ENCODE measurements at regions not wholly inside any gene's neighbourhood (a gene's known extent, or its start where the extent isn't known, plus 50 kb on each side); places are given as distances from the start of the nearest gene placed in this dataset.

DNA sequence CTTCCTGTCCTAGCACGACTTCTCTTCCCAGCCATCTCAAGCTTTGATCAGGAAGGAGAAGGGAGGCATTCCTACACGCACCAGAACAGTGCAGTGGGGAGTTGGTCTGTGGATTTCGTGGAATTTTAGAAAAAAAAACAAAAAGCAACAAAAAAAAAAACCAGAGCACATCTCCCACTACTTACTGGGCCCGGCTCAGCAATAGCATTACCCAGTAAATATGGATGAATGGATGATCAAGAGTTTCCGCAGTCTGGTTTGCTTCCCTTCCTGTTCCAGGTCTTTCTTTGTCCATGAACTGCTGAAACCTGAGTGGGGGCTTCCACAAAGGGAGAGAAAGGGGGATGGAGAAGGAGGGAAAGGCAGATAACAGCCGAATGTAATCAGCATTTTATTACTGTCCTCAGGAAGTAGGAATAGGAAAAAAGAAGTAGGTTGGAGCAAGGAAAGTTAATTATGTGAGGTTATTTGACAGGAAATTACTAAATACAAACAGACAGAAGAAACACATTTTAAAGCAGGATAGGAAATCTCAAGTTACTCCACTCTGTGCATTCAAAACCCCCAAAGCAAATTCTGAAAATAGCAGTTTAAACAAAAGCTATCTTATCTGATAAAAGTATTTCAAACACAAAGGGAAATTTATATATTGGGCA is 349.0 kb downstream of the PRL start:
- H3K9ac ChIP-seq (ENCODE audit: low read depth, low read length) = 0 out of 2 replicates have a peak overlapping the region, but pooled peaks have one; percentile 18
- no peak overlapping the region for H3K27ac ChIP-seq (ENCODE audit: low read depth, low read length)

DNA sequence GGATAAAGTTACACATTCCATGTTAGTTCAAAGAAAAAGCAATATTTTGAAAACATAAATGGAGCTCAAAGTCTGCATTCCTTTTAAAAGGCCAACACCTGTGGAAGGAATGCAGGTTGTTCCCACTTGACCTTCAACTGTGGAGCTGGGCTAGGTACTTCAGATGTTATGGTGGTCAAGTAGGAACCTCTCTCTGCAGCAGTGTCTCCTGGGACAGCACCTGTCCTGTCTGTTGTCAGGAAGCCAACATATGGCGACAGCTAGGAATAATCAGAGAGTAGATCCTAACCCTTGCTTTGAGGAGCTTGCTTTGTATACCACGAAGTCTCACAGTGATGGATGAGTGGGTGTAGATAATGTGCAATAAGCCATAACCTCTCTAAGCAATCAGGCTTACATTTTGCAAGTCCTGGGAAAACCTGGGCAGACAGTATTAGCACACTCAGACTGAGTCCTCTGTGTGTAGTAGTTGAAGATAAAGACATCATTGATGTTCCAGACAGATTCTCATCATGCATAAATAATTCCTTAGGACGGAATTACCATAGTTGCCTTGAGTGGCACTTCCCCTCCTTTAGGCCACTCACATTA is 347.5 kb downstream of the PRL start:
- no peak overlapping the region for H3K27ac ChIP-seq (ENCODE audit: low read depth, low read length)
- WGBS = 98% methylated on average over 3 of the region's 3 CpGs

More for the DNA sequence above, 349.0 kb downstream of the PRL start:
- H3K27me3 ChIP-seq (ENCODE audit: insufficient read depth, low read length) = no peaks in the 10 kb centered on the region
- H3K36me3 ChIP-seq (ENCODE audit: insufficient read depth, low read length) = no peaks in the 10 kb centered on the region
- H3K9me3 ChIP-seq (ENCODE audit: insufficient read depth, low read depth, low read length) = no peaks in the 10 kb centered on the region
- H3K4me1 ChIP-seq (ENCODE audit: insufficient read depth, low read length) = peaks cover 36% of the 10 kb centered on the region
- WGBS = 76% methylated on average over 4 of the region's 6 CpGs
- H3K4me3 ChIP-seq (ENCODE audit: low read length) = no peak overlapping the region

DNA sequence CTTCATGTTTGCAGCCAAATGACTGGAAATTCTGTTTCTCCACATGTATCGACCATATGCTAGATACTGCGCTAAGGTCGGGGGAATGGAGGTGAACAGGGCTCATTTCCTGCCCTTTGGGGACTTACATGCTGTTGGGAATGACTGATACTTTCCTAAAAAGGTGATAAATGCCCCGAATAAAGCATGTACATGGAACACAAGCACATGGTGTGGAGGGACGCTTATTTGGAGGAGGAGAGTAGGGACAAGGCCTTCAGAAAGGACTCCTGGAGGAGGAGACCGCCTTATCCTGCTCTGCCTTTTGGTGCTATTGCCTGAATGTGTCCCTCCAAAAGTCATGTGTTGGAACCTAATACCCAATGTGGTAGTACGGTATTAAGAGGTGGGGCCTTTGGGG is 344.5 kb downstream of the PRL start:
- no peak overlapping the region for H3K27ac ChIP-seq (ENCODE audit: low read depth, low read length)
- no peak overlapping the region for H3K4me3 ChIP-seq (ENCODE audit: low read length)
- no peaks in the 10 kb centered on the region for H3K27me3 ChIP-seq (ENCODE audit: insufficient read depth, low read length)
- H3K9ac ChIP-seq (ENCODE audit: low read depth, low read length) = no peak overlapping the region
- peaks cover 47% of the 10 kb centered on the region for H3K4me1 ChIP-seq (ENCODE audit: insufficient read depth, low read length)
- no peaks in the 10 kb centered on the region for H3K9me3 ChIP-seq (ENCODE audit: insufficient read depth, low read depth, low read length)
- H3K36me3 ChIP-seq (ENCODE audit: insufficient read depth, low read length) = no peaks in the 10 kb centered on the region
- WGBS = 94% methylated on average over 7 of the region's 7 CpGs

More for the DNA sequence above, 347.5 kb downstream of the PRL start:
- H3K4me1 ChIP-seq (ENCODE audit: insufficient read depth, low read length) = peaks cover 47% of the 10 kb centered on the region
- H3K27me3 ChIP-seq (ENCODE audit: insufficient read depth, low read length) = no peaks in the 10 kb centered on the region
- no peak overlapping the region for H3K9ac ChIP-seq (ENCODE audit: low read depth, low read length)
- no peak overlapping the region for H3K4me3 ChIP-seq (ENCODE audit: low read length)
- H3K36me3 ChIP-seq (ENCODE audit: insufficient read depth, low read length) = no peaks in the 10 kb centered on the region
- no peaks in the 10 kb centered on the region for H3K9me3 ChIP-seq (ENCODE audit: insufficient read depth, low read depth, low read length)

DNA sequence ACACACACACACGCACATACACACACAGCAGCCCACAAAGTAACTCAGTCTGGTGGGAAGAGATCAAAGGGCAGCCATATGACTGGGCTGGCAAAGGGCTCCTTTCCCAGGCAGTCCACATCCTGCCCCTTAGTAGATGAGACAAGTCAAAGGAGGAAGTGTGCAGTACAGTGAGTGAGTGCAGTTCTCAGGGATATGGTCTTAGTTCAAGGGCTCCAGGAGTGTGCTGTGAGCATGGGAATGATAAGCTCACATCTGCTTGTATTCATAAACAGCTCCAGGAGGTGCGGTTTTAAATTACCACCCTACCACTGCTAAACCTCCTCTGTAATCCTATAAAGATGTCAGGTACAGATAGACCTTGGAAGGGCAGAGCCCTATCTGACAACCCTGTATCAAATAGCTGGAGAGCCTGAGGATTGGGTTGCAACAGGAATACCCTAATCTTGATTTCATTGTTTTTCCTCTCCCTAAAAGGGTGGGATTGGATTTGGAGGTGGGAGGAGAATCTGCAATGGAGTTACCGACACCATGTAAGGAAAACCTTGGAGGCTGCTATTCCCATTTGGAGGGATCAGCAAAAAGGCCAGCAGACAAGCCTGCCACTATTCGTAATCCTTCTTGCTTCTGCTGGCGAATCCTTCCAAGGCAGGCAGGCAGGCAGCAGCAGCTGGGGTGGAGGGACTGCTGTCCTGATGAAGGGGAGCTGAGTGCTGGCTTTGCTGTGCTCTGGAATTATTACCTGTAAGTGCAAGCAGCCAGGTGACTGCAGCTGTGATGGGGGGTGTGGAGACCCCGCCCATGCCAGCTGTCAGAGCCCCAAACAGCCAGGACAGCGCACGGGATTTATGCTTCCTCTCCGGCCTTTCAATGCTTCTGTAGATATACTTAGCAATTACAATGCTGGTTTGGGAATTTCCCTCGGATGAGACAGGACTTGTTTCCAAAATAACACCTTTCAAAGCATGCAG is 342.7 kb downstream of the PRL start:
- Histone ChIP-seq H3K4me3 (ENCODE audit: low read length) (no peak overlapping the region), H3K27me3 (ENCODE audit: insufficient read depth, low read length) (no peaks in the 10 kb centered on the region), H3K36me3 (ENCODE audit: insufficient read depth, low read length) (no peaks in the 10 kb centered on the region), H3K9ac (ENCODE audit: low read depth, low read length) (no peak overlapping the region), H3K27ac (ENCODE audit: low read depth, low read length) (no peak overlapping the region), H3K9me3 (ENCODE audit: insufficient read depth, low read depth, low read length) (no peaks in the 10 kb centered on the region), H3K4me1 (ENCODE audit: insufficient read depth, low read length) (peaks cover 30% of the 10 kb centered on the region)
- 80% methylated on average over 9 of the region's 10 CpGs for WGBS

DNA sequence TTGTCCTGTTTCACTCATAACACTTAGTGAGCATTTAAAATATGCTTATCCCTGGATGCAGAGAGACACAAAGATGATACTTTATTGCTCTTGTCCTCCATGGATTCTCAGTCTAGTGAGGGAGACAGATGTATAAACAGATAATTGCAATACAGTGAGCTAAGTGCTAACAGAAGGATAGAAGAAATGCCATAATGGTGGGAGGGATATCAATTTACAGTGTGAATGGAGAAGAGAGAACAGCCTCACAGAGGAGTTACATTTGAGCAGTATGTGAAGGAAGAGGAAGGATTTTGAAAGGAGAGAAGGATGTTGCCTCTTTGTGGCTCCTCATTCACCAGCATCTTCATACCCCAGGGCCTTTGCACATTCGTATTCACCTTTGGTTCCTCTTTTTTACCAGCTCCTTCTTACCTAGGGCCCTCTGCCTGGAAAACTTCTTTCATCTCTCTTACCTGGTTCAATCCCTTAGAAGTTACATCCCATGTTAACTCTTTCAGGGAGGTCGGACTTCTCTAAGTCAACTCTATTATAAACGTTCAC is 341.7 kb downstream of the PRL start:
- H3K36me3 ChIP-seq (ENCODE audit: insufficient read depth, low read length) = no peaks in the 10 kb centered on the region

DNA sequence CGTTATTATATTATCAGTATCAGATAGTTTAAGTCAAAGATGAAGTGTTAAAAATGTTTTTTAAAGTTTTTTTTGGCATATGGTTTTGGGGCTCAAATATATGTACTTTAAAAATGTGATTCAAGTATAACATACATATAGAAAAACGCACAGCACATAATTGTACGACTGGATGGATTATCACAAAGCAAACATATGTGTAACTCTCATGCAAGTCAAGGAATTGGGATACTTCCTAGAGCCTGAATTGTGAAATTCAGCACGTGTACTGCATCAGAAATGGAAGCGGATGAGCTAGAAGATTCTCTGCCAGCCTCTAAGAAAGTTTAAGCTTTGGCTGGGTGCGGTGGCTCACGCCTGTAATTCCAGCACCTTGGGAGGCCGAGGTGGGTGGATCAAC is 340.9 kb downstream of the PRL start:
- Histone ChIP-seq H3K27me3 (ENCODE audit: insufficient read depth, low read length) (no peaks in the 10 kb centered on the region), H3K27ac (ENCODE audit: low read depth, low read length) (no peak overlapping the region), H3K9me3 (ENCODE audit: insufficient read depth, low read depth, low read length) (no peaks in the 10 kb centered on the region), H3K4me3 (ENCODE audit: low read length) (no peak overlapping the region), H3K36me3 (ENCODE audit: insufficient read depth, low read length) (no peaks in the 10 kb centered on the region), H3K9ac (ENCODE audit: low read depth, low read length) (no peak overlapping the region), H3K4me1 (ENCODE audit: insufficient read depth, low read length) (peaks cover 19% of the 10 kb centered on the region)
- 97% methylated on average over 8 of the region's 8 CpGs for WGBS

More for the DNA sequence above, 341.7 kb downstream of the PRL start:
- no peak overlapping the region for H3K9ac ChIP-seq (ENCODE audit: low read depth, low read length)
- no peaks in the 10 kb centered on the region for H3K27me3 ChIP-seq (ENCODE audit: insufficient read depth, low read length)
- H3K4me3 ChIP-seq (ENCODE audit: low read length) = no peak overlapping the region
- no peak overlapping the region for H3K27ac ChIP-seq (ENCODE audit: low read depth, low read length)
- H3K4me1 ChIP-seq (ENCODE audit: insufficient read depth, low read length) = peaks cover 25% of the 10 kb centered on the region
- no peaks in the 10 kb centered on the region for H3K9me3 ChIP-seq (ENCODE audit: insufficient read depth, low read depth, low read length)
- WGBS = 91% methylated on average over 3 of the region's 3 CpGs

DNA sequence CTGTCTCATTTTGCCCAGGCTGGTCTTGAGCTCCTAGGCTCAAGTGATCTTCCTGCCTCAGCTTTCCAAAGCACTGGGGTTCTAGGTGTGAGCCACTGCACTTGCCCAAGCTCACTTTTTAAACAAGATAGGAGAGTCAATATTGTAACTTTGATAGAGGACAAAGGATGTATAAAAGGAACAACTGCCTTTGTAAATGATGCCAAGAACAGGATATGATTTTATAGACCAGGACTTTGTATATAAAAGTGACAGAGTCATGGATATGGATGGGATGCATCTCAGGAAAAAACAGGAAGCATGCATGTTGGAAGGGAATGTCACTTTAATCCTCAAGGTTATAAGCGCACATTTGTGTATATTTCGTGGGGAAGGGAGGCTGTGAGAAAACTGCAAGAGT is 338.4 kb downstream of the PRL start:
- WGBS = 96% methylated on average over 2 of the region's 2 CpGs
- H3K9ac ChIP-seq (ENCODE audit: low read depth, low read length) = no peak overlapping the region
- H3K4me1 ChIP-seq (ENCODE audit: insufficient read depth, low read length) = peaks cover 9% of the 10 kb centered on the region
- no peaks in the 10 kb centered on the region for H3K36me3 ChIP-seq (ENCODE audit: insufficient read depth, low read length)
- H3K27me3 ChIP-seq (ENCODE audit: insufficient read depth, low read length) = no peaks in the 10 kb centered on the region
- H3K4me3 ChIP-seq (ENCODE audit: low read length) = no peak overlapping the region
- no peaks in the 10 kb centered on the region for H3K9me3 ChIP-seq (ENCODE audit: insufficient read depth, low read depth, low read length)
- no peak overlapping the region for H3K27ac ChIP-seq (ENCODE audit: low read depth, low read length)

DNA sequence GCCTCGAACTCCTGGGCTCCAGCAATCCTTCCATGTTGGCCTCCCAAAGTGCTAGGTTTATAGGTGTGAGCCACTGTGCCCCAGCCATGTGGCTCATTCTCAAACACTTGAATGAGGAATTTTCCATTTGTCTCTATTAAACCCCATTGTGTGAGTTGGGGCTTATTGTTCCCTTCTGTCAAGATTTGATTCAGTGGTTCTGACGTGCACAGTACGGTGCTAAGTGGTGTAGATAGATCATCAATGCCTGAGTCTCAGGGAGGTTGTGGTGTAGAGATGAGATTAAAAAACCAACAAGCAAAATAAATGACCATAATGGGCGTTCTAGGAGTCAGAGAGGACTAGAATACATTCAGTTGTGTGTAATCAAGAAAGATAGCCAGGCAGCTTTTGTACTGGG is 335.6 kb downstream of the PRL start:
- WGBS = 100% methylated on average over 4 of the region's 4 CpGs
- Histone ChIP-seq H3K27me3 (ENCODE audit: insufficient read depth, low read length) (no peaks in the 10 kb centered on the region), H3K9ac (ENCODE audit: low read depth, low read length) (no peak overlapping the region), H3K9me3 (ENCODE audit: insufficient read depth, low read depth, low read length) (no peaks in the 10 kb centered on the region), H3K4me1 (ENCODE audit: insufficient read depth, low read length) (peaks cover 18% of the 10 kb centered on the region), H3K4me3 (ENCODE audit: low read length) (no peak overlapping the region), H3K27ac (ENCODE audit: low read depth, low read length) (no peak overlapping the region), H3K36me3 (ENCODE audit: insufficient read depth, low read length) (no peaks in the 10 kb centered on the region)

DNA sequence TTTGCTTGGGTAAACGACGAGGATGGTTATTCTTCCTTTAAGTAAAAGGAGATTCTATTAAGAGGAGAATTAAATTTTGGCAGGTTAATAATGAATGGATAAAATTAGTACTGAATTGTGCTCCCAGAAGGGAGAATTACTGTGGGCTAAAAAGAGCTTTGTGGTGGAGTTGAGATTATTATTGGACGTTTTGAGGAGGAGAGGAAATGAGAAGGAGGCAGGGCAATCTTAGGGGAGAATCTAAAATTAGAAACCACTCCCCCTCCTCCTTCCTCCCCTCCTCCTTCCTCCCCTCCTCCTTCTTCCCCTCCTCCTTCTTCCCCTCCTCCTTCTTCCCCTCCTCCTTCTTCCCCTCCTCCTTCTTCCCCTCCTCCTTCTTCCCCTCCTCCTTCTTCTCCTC is 331.8 kb downstream of the PRL start:
- no peak overlapping the region for H3K9ac ChIP-seq (ENCODE audit: low read depth, low read length)
- H3K4me3 ChIP-seq (ENCODE audit: low read length) = no peak overlapping the region
- peaks cover 29% of the 10 kb centered on the region for H3K4me1 ChIP-seq (ENCODE audit: insufficient read depth, low read length)
- H3K9me3 ChIP-seq (ENCODE audit: insufficient read depth, low read depth, low read length) = no peaks in the 10 kb centered on the region
- H3K27me3 ChIP-seq (ENCODE audit: insufficient read depth, low read length) = no peaks in the 10 kb centered on the region
- no peak overlapping the region for H3K27ac ChIP-seq (ENCODE audit: low read depth, low read length)
- WGBS = 64% methylated on average over 3 of the region's 3 CpGs
- H3K36me3 ChIP-seq (ENCODE audit: insufficient read depth, low read length) = no peaks in the 10 kb centered on the region

DNA sequence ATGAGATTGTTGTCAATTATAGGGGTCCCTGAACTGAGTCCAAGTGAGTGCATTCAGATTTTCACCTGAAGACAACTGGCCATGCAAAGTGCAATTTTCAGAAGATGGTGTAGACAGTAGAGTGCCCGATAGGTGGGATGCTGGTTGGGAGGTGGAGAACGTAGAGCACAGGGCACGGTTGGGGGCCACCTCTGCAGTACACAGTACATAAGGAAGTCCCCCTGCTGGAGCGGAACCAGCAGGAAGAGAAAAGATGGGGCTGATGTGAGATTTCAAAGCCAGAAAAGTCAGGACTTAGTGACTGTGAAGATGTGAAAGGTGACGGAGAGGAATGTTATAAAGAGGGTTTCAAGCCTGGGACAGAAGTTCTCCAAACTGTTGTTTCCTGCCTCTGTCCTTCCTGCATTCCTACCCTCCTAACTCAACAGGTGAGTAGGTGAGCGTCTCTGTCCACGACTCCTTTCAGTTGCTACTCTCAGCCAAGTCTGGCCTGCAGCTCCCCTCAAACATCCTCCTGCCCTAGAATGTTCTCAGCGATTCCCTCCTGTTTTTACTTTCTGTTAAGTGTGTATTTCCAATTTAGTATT is 330.8 kb downstream of the PRL start:
- H3K9me3 ChIP-seq (ENCODE audit: insufficient read depth, low read depth, low read length) = no peaks in the 10 kb centered on the region
- H3K4me3 ChIP-seq (ENCODE audit: low read length) = no peak overlapping the region
- H3K27ac ChIP-seq (ENCODE audit: low read depth, low read length) = no peak overlapping the region; the same call in 1 of the 2 replicates
- H3K4me1 ChIP-seq (ENCODE audit: insufficient read depth, low read length) = peaks cover 31% of the 10 kb centered on the region
- H3K36me3 ChIP-seq (ENCODE audit: insufficient read depth, low read length) = no peaks in the 10 kb centered on the region
- H3K27me3 ChIP-seq (ENCODE audit: insufficient read depth, low read length) = no peaks in the 10 kb centered on the region
- no peak overlapping the region for H3K9ac ChIP-seq (ENCODE audit: low read depth, low read length)
- WGBS = 79% methylated on average over 7 of the region's 8 CpGs
